NOMO-1 (cell line): ENCODE measurements at regions not wholly inside any gene's neighbourhood (a gene's known extent, or its start where the extent isn't known, plus 50 kb on each side); places are given as distances from the start of the nearest gene placed in this dataset.
A peak's percentile ranks its signal among the peaks of the same experiment; 100 is the strongest.

Experiments
- DNase-seq, 2 experiments: peaks; one replicate each; lab custom pipeline; 2025; ENCODE audit not compliant: unreplicated experiment in 2 of 2; lab: John Stamatoyannopoulos, UW

GRCh38 chr5:107294211-107294550 lies 376.6 kb downstream of the EFNA5 start:
- DNase-seq, result peak; percentile 40 to 79

- no peak for DNase-seq
Measured at GRCh38 chr5:107293541-107294210, 377.1 kb downstream of the EFNA5 start.

- DNase-seq, result no peak
Measured at GRCh38 chr5:107291866-107292265, 378.9 kb downstream of the EFNA5 start.

GRCh38 chr5:107290780-107291398 lies 379.8 kb downstream of the EFNA5 start:
- no peak for DNase-seq

- no peak for DNase-seq
Measured at GRCh38 chr5:107289030-107289714, 381.6 kb downstream of the EFNA5 start.

- no peak for DNase-seq
Measured at GRCh38 chr5:107286447-107287098, 384.2 kb downstream of the EFNA5 start.

- no peak for DNase-seq
Measured at GRCh38 chr5:107285772-107286171, 385.0 kb downstream of the EFNA5 start.

GRCh38 chr5:107284822-107285525 lies 385.8 kb downstream of the EFNA5 start:
- DNase-seq, result no peak

- no peak for DNase-seq
Measured at GRCh38 chr5:107282061-107282460, 388.7 kb downstream of the EFNA5 start.

- no peak for DNase-seq
Measured at GRCh38 chr5:107278774-107279173, 392.0 kb downstream of the EFNA5 start.

- no peak for DNase-seq
Measured at GRCh38 chr5:107277485-107278125, 393.1 kb downstream of the EFNA5 start.

- DNase-seq, result no peak
Measured at GRCh38 chr5:107275333-107275732, 395.4 kb downstream of the EFNA5 start.

- DNase-seq, result no peak
Measured at GRCh38 chr5:107274571-107274970, 396.2 kb downstream of the EFNA5 start.

GRCh38 chr5:107272954-107273353 lies 397.8 kb downstream of the EFNA5 start:
- no peak for DNase-seq

- no peak for DNase-seq
Measured at GRCh38 chr5:107272509-107272908, 398.2 kb downstream of the EFNA5 start.

- no peak for DNase-seq
Measured at GRCh38 chr5:107271682-107272350, 398.9 kb downstream of the EFNA5 start.

GRCh38 chr5:107270561-107270960 lies 400.2 kb downstream of the EFNA5 start:
- no peak for DNase-seq

- DNase-seq, result no peak
Measured at GRCh38 chr5:107269678-107270077, 401.1 kb downstream of the EFNA5 start.

GRCh38 chr5:107269256-107269655 lies 401.5 kb downstream of the EFNA5 start:
- no peak for DNase-seq

- DNase-seq, result no peak
Measured at GRCh38 chr5:107268241-107268640, 402.5 kb downstream of the EFNA5 start.
